Lung (tissue), 11 donors: ENCODE measurements at regions not wholly inside any gene's neighbourhood (a gene's known extent, or its start where the extent isn't known, plus 50 kb on each side); places are given as distances from the start of the nearest gene placed in this dataset.
"Not testable (repeated sequence)": the region's sequence is repeated elsewhere in the genome, so short reads cannot be mapped to it uniquely, and the experiment has no call there.

Source experiments
- ATAC-seq: fragments of 200-7000 bp; cut with Tn5 transposase; one replicate; pipeline ENCODE4 v1.9.1; 2020; ENCODE audit warnings: moderate number of reproducible peaks; ENCODE audit not compliant: insufficient read depth, low FRiP score
- DNase-seq, 3 donors: peaks; one replicate each; pipeline ENCODE4 v3.0.0-alpha.2; 2013 to 2017
- H3K27ac ChIP-seq, 2 donors: one replicate each; pipeline ENCODE4 v1.5.1; 2013; ENCODE audit warnings: mild to moderate bottlenecking in 2 of 2, moderate library complexity in 2 of 2, control low read depth in 1 of 2, inconsistent platforms in 1 of 2, low read depth in 1 of 2, low read length in 1 of 2
- H3K27me3 ChIP-seq, 3 donors: one replicate each; pipeline ENCODE4 v1.5.1; 2013; ENCODE audit warnings: low read length in 2 of 3; ENCODE audit not compliant: control insufficient read depth in 3 of 3, insufficient read depth in 3 of 3
- H3K36me3 ChIP-seq, 4 donors: one replicate each; pipeline ENCODE4 v1.5.1; 2013; ENCODE audit warnings: low read length in 4 of 4, mild to moderate bottlenecking in 1 of 4, moderate library complexity in 1 of 4; ENCODE audit not compliant: control insufficient read depth in 4 of 4, insufficient read depth in 4 of 4
- H3K4me1 ChIP-seq, 5 donors: one replicate each; pipeline ENCODE4 v1.5.1; 2013; ENCODE audit warnings: low read length in 5 of 5, mild to moderate bottlenecking in 2 of 5, moderate library complexity in 1 of 5; ENCODE audit not compliant: control insufficient read depth in 5 of 5, insufficient read depth in 5 of 5
- H3K4me3 ChIP-seq: one replicate; pipeline ENCODE4 v1.5.1; 2013; ENCODE audit warnings: mild to moderate bottlenecking, control low read depth, moderate library complexity
- H3K9ac ChIP-seq, 2 donors: one replicate each; pipeline ENCODE4 v1.5.1; 2013; ENCODE audit warnings: low read length in 2 of 2, control low read depth in 1 of 2; ENCODE audit not compliant: insufficient read depth in 1 of 2
- H3K9me3 ChIP-seq, 4 donors: one replicate each; pipeline ENCODE4 v1.5.1; 2013; ENCODE audit warnings: low read length in 3 of 4, mild to moderate bottlenecking in 1 of 4, moderate library complexity in 1 of 4; ENCODE audit not compliant: control insufficient read depth in 4 of 4, insufficient read depth in 3 of 4
- CTCF ChIP-seq: IDR thresholded peaks from 2 replicates; pipeline ENCODE4 v1.5.1; 2012; ENCODE audit warnings: mild to moderate bottlenecking; ENCODE audit errors: control extremely low read depth, extremely low read depth
- WGBS, 2 donors: extraction: QIAGEN DNeasy Blood & Tissue Kit; methylation state at CpG; one replicate each; pipeline ENCODE4 v1.1.7; 2013; 5-methylcytosine and 5-hydroxymethylcytosine counted together
- donor health status: control.
- donor health status: control.
- donor health status: Bipolar disorder and iron deficiency.
- donor health status: healthy.
- donor health status: DM: yes; HTN: yes; CAD: no.

- Histone ChIP-seq H3K9ac (no peak overlapping the region), H3K4me3 (no peak overlapping the region), H3K4me1 (peaks cover 0 to 4% (median 0%) of the 10 kb centered on the region in 5 donors), H3K27me3 (peaks cover 0 to 1% (median 0%) of the 10 kb centered on the region in 3 donors), H3K9me3 (peaks cover 0 to 4% (median under 1%) of the 10 kb centered on the region in 4 donors), H3K27ac (no peak overlapping the region), H3K36me3 (no peaks in the 10 kb centered on the region)
- TF ChIP-seq CTCF = no peak
- DNase-seq = no peak
- ATAC-seq = no peak
- WGBS, 2 donors = 85% methylated on average over 3 of the region's 3 CpGs
These were observed 78.5 kb upstream of the DNAH5 start for GRCh38 chr5:14022971-14023370.

- not testable (repeated sequence) for H3K9ac ChIP-seq, H3K27ac ChIP-seq, H3K9me3 ChIP-seq, H3K4me3 ChIP-seq, DNase-seq, H3K4me1 ChIP-seq, H3K36me3 ChIP-seq, H3K27me3 ChIP-seq, ATAC-seq
- 78 to 90% methylated on average over 3 of the region's 4 CpGs for whole genome bisulfite sequencing, 2 donors
These were observed 76.5 kb upstream of the DNAH5 start for GRCh38 chr5:14020944-14021343.

GRCh38 chr5:14019768-14020290, 75.3 kb upstream of the DNAH5 start:
- no peak overlapping the region for H3K4me3 ChIP-seq
- H3K4me1 ChIP-seq = no peaks in the 10 kb centered on the region
- no peaks in the 10 kb centered on the region for H3K36me3 ChIP-seq
- WGBS, 2 donors = 93 to 100% methylated on average over 1 of the region's 1 CpG
- H3K9me3 ChIP-seq = peaks cover 0 to 9% (median 2%) of the 10 kb centered on the region in 4 donors
- peaks cover 0 to 7% (median 3%) of the 10 kb centered on the region in 3 donors for H3K27me3 ChIP-seq
- H3K27ac ChIP-seq = no peak overlapping the region
- TF ChIP-seq CTCF = no peak
- no peak for ATAC-seq
- DNase-seq = no peak
- no peak overlapping the region for H3K9ac ChIP-seq

- WGBS, 2 donors = 73 to 85% methylated on average over 8 of the region's 8 CpGs
- no peak overlapping the region for H3K4me3 ChIP-seq
- no peak overlapping the region for H3K27ac ChIP-seq
- no peak for TF ChIP-seq CTCF
- peaks cover 0 to 9% (median 0%) of the 10 kb centered on the region in 4 donors for H3K9me3 ChIP-seq
- ATAC-seq (no peak), DNase-seq (no peak)
- H3K9ac ChIP-seq = no peak overlapping the region
- peaks cover 0 to 7% (median 3%) of the 10 kb centered on the region in 3 donors for H3K27me3 ChIP-seq
- H3K4me1 ChIP-seq = peaks cover 0 to 1% (median 0%) of the 10 kb centered on the region in 5 donors
- no peaks in the 10 kb centered on the region for H3K36me3 ChIP-seq
These were observed 73.4 kb upstream of the DNAH5 start for GRCh38 chr5:14017904-14018303.
